OCI-LY3 (cell line): ENCODE measurements at regions not wholly inside any gene's neighbourhood (a gene's known extent, or its start where the extent isn't known, plus 50 kb on each side); places are given as distances from the start of the nearest gene placed in this dataset.

Experiments used
- H2AFZ ChIP-seq: fragments of 200-600, 300-600 bp; shearing (Covaris generic); 2 replicates; pipeline ENCODE4 v1.6.0; 2014; ENCODE audit warnings: antibody characterized with exemption, low read depth, low read length
- H3K27ac ChIP-seq: fragments of 200-600, 300-600 bp; sonication (generic); 2 replicates; pipeline ENCODE4 v1.5.1; 2014; ENCODE audit warnings: mild to moderate bottlenecking, low read length, moderate library complexity, mixed read lengths
- H3K27me3 ChIP-seq: fragments of 200-600, 300-600 bp; sonication (generic); 2 replicates; pipeline ENCODE4 v1.6.1; 2014; ENCODE audit warnings: low read depth, low read length, mixed read lengths
- H3K36me3 ChIP-seq: fragments of 200-600, 300-600 bp; sonication (generic); replicated peaks from 2 replicates; pipeline ENCODE3; 2014; ENCODE audit warnings: low read depth, low read length, mixed read lengths
- H3K4me1 ChIP-seq: fragments of 300-600, 200-600 bp; sonication (generic); 2 replicates; pipeline ENCODE4 v1.6.1; 2014; ENCODE audit warnings: low read length, mixed read lengths
- H3K4me2 ChIP-seq: fragments of 200-600, 300-600 bp; sonication (generic); 2 replicates; pipeline ENCODE4 v1.6.1; 2014; ENCODE audit warnings: low read length, mixed read lengths
- H3K4me3 ChIP-seq: fragments of 300-600, 200-600 bp; sonication (generic); 2 replicates; pipeline ENCODE4 v1.5.1; 2014; ENCODE audit warnings: antibody characterized with exemption, mild to moderate bottlenecking, low read length, moderate library complexity
- H3K79me2 ChIP-seq: fragments of 300-600, 200-600 bp; shearing (Covaris generic); 2 replicates; pipeline ENCODE4 v1.6.1; 2014; ENCODE audit warnings: mild to moderate bottlenecking, low read length, mixed read lengths
- H3K9ac ChIP-seq: fragments of 300-600, 200-600 bp; shearing (Covaris generic); 2 replicates; pipeline ENCODE4 v1.6.0; 2014; ENCODE audit warnings: mild to moderate bottlenecking, low read length, moderate library complexity
- H3K9me3 ChIP-seq: fragments of 200-600, 300-600 bp; shearing (Covaris generic); 2 replicates; pipeline ENCODE4 v1.6.1; 2014; ENCODE audit warnings: low read length, mixed read lengths; ENCODE audit not compliant: insufficient read depth
- H4K20me1 ChIP-seq: fragments of 200-600, 300-600 bp; sonication (generic); 2 replicates; pipeline ENCODE4 v1.6.1; 2016; ENCODE audit warnings: low read length, mixed read lengths; ENCODE audit not compliant: insufficient read depth
- CTCF ChIP-seq: fragments of 200-600, 300-600 bp; sonication (generic); IDR thresholded peaks from 2 replicates; pipeline ENCODE4 v1.5.1; 2014; ENCODE audit warnings: antibody characterized with exemption, low read length, low read depth
- EZH2phosphoT487 ChIP-seq: fragments of 200-600 bp; shearing (Covaris generic); IDR thresholded peaks from 2 replicates; pipeline ENCODE4 v1.6.1; 2018; ENCODE audit warnings: antibody characterized with exemption, mixed run types, low read depth

- Histone ChIP-seq H3K79me2 (no peaks in the 10 kb centered on the region), H3K27me3 (no peaks in the 10 kb centered on the region), H3K9ac (no peak overlapping the region), H3K4me1 (peaks cover 21% of the 10 kb centered on the region), H3K9me3 (no peaks in the 10 kb centered on the region), H3K4me3 (no peak overlapping the region), H3K36me3 (no peaks in the 10 kb centered on the region), H2AFZ (no peak overlapping the region), H3K4me2 (no peak overlapping the region), H4K20me1 (no peaks in the 10 kb centered on the region), H3K27ac (no peak overlapping the region)
- TF ChIP-seq CTCF (no peak), EZH2phosphoT487 (no peak)
These were observed 241.7 kb upstream of the GBE1 start for GRCh38 chr3:82002986-82003642.

- no peaks in the 10 kb centered on the region for H3K9me3 ChIP-seq
- no peak overlapping the region for H3K9ac ChIP-seq
- no peaks in the 10 kb centered on the region for H4K20me1 ChIP-seq
- no peak overlapping the region for H2AFZ ChIP-seq
- no peaks in the 10 kb centered on the region for H3K79me2 ChIP-seq
- H3K4me1 ChIP-seq, result peaks cover 21% of the 10 kb centered on the region
- H3K36me3 ChIP-seq, result no peaks in the 10 kb centered on the region
- no peak overlapping the region for H3K27ac ChIP-seq
- TF ChIP-seq EZH2phosphoT487, result no peak
- TF ChIP-seq CTCF, result no peak
- no peak overlapping the region for H3K4me3 ChIP-seq
- no peak overlapping the region for H3K4me2 ChIP-seq
- no peaks in the 10 kb centered on the region for H3K27me3 ChIP-seq
These were observed 241.0 kb upstream of the GBE1 start for GRCh38 chr3:82002491-82002890.

- Histone ChIP-seq H4K20me1 (no peaks in the 10 kb centered on the region), H3K27me3 (no peaks in the 10 kb centered on the region), H3K27ac (no peak overlapping the region), H2AFZ (no peak overlapping the region), H3K4me1 (peaks cover 21% of the 10 kb centered on the region), H3K9me3 (no peaks in the 10 kb centered on the region), H3K36me3 (no peaks in the 10 kb centered on the region), H3K9ac (no peak overlapping the region), H3K4me2 (peak overlapping the region; percentile 19; the same call in 1 of the 2 replicates), H3K79me2 (no peaks in the 10 kb centered on the region), H3K4me3 (no peak overlapping the region)
- TF ChIP-seq CTCF, result no peak
- TF ChIP-seq EZH2phosphoT487, result no peak
These were observed 240.0 kb upstream of the GBE1 start for GRCh38 chr3:82001276-82001923.

- H3K4me3 ChIP-seq, result no peak overlapping the region
- H3K27me3 ChIP-seq, result no peaks in the 10 kb centered on the region
- H3K9ac ChIP-seq, result no peak overlapping the region
- H3K27ac ChIP-seq, result no peak overlapping the region
- H2AFZ ChIP-seq, result no peak overlapping the region
- no peaks in the 10 kb centered on the region for H3K79me2 ChIP-seq
- no peak overlapping the region for H3K4me2 ChIP-seq
- no peaks in the 10 kb centered on the region for H4K20me1 ChIP-seq
- no peaks in the 10 kb centered on the region for H3K9me3 ChIP-seq
- peaks cover 21% of the 10 kb centered on the region for H3K4me1 ChIP-seq
- TF ChIP-seq EZH2phosphoT487 (no peak), CTCF (no peak)
- H3K36me3 ChIP-seq, result no peaks in the 10 kb centered on the region
These were observed 239.3 kb upstream of the GBE1 start for GRCh38 chr3:82000773-82001172.
